Prostate gland (tissue), 2 donors: ENCODE measurements at regions not wholly inside any gene's neighbourhood (a gene's known extent, or its start where the extent isn't known, plus 50 kb on each side); places are given as distances from the start of the nearest gene placed in this dataset.

Source experiments
- DNase-seq: peaks from one replicate; pipeline ENCODE4 v3.0.0-alpha.2; 2019; ENCODE audit warnings: low spot score
- H3K27ac ChIP-seq, 2 donors: fragments of 200-600 bp; sonication (generic); 2 replicates each; pipeline ENCODE4 v1.5.1; 2017 to 2019
- H3K27me3 ChIP-seq: fragments of 200-600 bp; sonication (generic); replicated peaks from 2 replicates; pipeline ENCODE4 v1.5.1; 2019; ENCODE audit not compliant: insufficient read depth
- H3K36me3 ChIP-seq, 2 donors: fragments of 200-600 bp; sonication (generic); 1 replicate in 1 of 2; 2 replicates in 1 of 2; pipeline versions ENCODE4 v1.5.1 to v1.8.1; 2017 to 2019
- H3K4me1 ChIP-seq: fragments of 200-600 bp; sonication (generic); replicated peaks from 2 replicates; pipeline ENCODE4 v1.5.1; 2019
- H3K4me3 ChIP-seq, 2 donors: fragments of 200-600 bp; sonication (generic); 2 replicates each; pipeline ENCODE4 v1.5.1; 2017 to 2019
- H3K9me3 ChIP-seq: fragments of 200-600 bp; sonication (generic); 2 replicates; pipeline ENCODE4 v1.5.1; 2017
- CTCF ChIP-seq, 4 experiments: fragments of 200-600 bp in 2 of 4; fragments of 450-650 bp in 2 of 4; sonication (generic) in 2 of 4; IDR thresholded peaks; 1 replicate in 3 of 4; 2 replicates in 1 of 4; pipeline ENCODE4 v1.5.1; 2016 to 2019; ENCODE audit warnings: antibody characterized with exemption in 4 of 4, mild to moderate bottlenecking in 2 of 4, moderate library complexity in 2 of 4
- POLR2A ChIP-seq: fragments of 450-650 bp; IDR thresholded peaks from one replicate; pipeline ENCODE4 v1.6.1; 2016; ENCODE audit warnings: antibody characterized with exemption, mild to moderate bottlenecking
- POLR2AphosphoS5 ChIP-seq: sonication (generic); formaldehyde crosslinking; IDR thresholded peaks from one replicate; pipeline ENCODE4 v1.6.1; 2017; ENCODE audit warnings: antibody characterized with exemption
- WGBS: methylation state at CpG from one replicate; pipeline ENCODE4 v1.1.5; 2018; 5-methylcytosine and 5-hydroxymethylcytosine counted together
- intact Hi-C: fragments of 100-400 bp; cut with DNase I; formaldehyde crosslinking; loops from one replicate; pipeline ENCODE4 v1.14.2; 2022

GRCh38 chr13:33933810-33934209 lies 115.9 kb downstream of the RFC3 start:
- WGBS, result 91% methylated on average over 3 of the region's 3 CpGs
- no peak for TF ChIP-seq POLR2AphosphoS5
- no peak for TF ChIP-seq POLR2A

GRCh38 chr13:33934343-33934742 lies 116.4 kb downstream of the RFC3 start:
- no peak overlapping the region for H3K27ac ChIP-seq
- WGBS, result 87% methylated on average over 2 of the region's 2 CpGs
- no peak for TF ChIP-seq CTCF (IDR thresholded peaks at IDR 0.05)
- TF ChIP-seq POLR2AphosphoS5, result no peak
- no peak for TF ChIP-seq POLR2A
- no peaks in the 10 kb centered on the region for H3K4me1 ChIP-seq
- DNase-seq, result no peak
- H3K4me3 ChIP-seq, result no peak overlapping the region
- H3K36me3 ChIP-seq, result no peaks in the 10 kb centered on the region
- no peaks in the 10 kb centered on the region for H3K27me3 ChIP-seq
- intact Hi-C loops, result loop anchor here (5.0 kb wide), 1 partner anchor 143 kb away; no protein-coding TSS in a partner anchor
- no peaks in the 10 kb centered on the region for H3K9me3 ChIP-seq

More at GRCh38 chr13:33933810-33934209, 115.9 kb downstream of the RFC3 start:
- Histone ChIP-seq H3K27me3 (no peaks in the 10 kb centered on the region), H3K27ac (no peak overlapping the region), H3K4me3 (no peak overlapping the region), H3K4me1 (no peaks in the 10 kb centered on the region), H3K36me3 (no peaks in the 10 kb centered on the region), H3K9me3 (no peaks in the 10 kb centered on the region)
- DNase-seq, result no peak
- intact Hi-C loops, result loop anchor here (5.0 kb wide), 1 partner anchor 143 kb away; no protein-coding TSS in a partner anchor

GRCh38 chr13:33934951-33935371 lies 117.0 kb downstream of the RFC3 start:
- H3K9me3 ChIP-seq, result no peaks in the 10 kb centered on the region
- no peak overlapping the region for H3K4me3 ChIP-seq
- TF ChIP-seq CTCF (IDR thresholded peaks at IDR 0.05) (no peak), POLR2AphosphoS5 (no peak), POLR2A (no peak)
- H3K36me3 ChIP-seq, result no peaks in the 10 kb centered on the region
- no peak for DNase-seq
- no peaks in the 10 kb centered on the region for H3K27me3 ChIP-seq
- no peaks in the 10 kb centered on the region for H3K4me1 ChIP-seq
- H3K27ac ChIP-seq, result no peak overlapping the region
- intact Hi-C loops, result loop anchor here (5.0 kb wide), 1 partner anchor 142 kb away; no protein-coding TSS in a partner anchor

GRCh38 chr13:33935969-33936368 lies 118.0 kb downstream of the RFC3 start:
- no peaks in the 10 kb centered on the region for H3K9me3 ChIP-seq
- intact Hi-C loops, result no loop called here
- DNase-seq, result no peak
- H3K27ac ChIP-seq, result no peak overlapping the region
- H3K4me1 ChIP-seq, result no peaks in the 10 kb centered on the region
- TF ChIP-seq POLR2A (no peak), POLR2AphosphoS5 (no peak), CTCF (IDR thresholded peaks at IDR 0.05) (no peak)
- H3K36me3 ChIP-seq, result no peaks in the 10 kb centered on the region
- H3K4me3 ChIP-seq, result no peak overlapping the region
- no peaks in the 10 kb centered on the region for H3K27me3 ChIP-seq
- WGBS, result 91% methylated on average over 4 of the region's 4 CpGs

GRCh38 chr13:33937373-33938098 lies 119.6 kb downstream of the RFC3 start:
- Histone ChIP-seq H3K27ac (no peak overlapping the region), H3K9me3 (no peaks in the 10 kb centered on the region), H3K4me1 (no peaks in the 10 kb centered on the region), H3K36me3 (no peaks in the 10 kb centered on the region), H3K27me3 (no peaks in the 10 kb centered on the region), H3K4me3 (no peak overlapping the region)
- peak; percentile 13 for DNase-seq
- intact Hi-C loops, result no loop called here
- WGBS, result 82% methylated on average over 3 of the region's 3 CpGs
- no peak for TF ChIP-seq POLR2AphosphoS5
- TF ChIP-seq POLR2A, result no peak
- TF ChIP-seq CTCF (IDR thresholded peaks at IDR 0.05), result no peak
